GM18867 (cell line): ENCODE measurements at regions not wholly inside any gene's neighbourhood (a gene's known extent, or its start where the extent isn't known, plus 50 kb on each side); places are given as distances from the start of the nearest gene placed in this dataset.
"Not testable (repeated sequence)": the region's sequence is repeated elsewhere in the genome, so short reads cannot be mapped to it uniquely, and the experiment has no call there.

Source experiments
- ATAC-seq: cut with Tn5 transposase; IDR thresholded peaks from one replicate; pipeline ENCODE4 v1.9.1; 2021; ENCODE audit warnings: mild to moderate bottlenecking, moderate library complexity; ENCODE audit not compliant: unreplicated experiment

- no peak for ATAC-seq
Measured at GRCh38 chr1:208462761-208463160, 218.6 kb upstream of the PLXNA2 start.

DNA sequence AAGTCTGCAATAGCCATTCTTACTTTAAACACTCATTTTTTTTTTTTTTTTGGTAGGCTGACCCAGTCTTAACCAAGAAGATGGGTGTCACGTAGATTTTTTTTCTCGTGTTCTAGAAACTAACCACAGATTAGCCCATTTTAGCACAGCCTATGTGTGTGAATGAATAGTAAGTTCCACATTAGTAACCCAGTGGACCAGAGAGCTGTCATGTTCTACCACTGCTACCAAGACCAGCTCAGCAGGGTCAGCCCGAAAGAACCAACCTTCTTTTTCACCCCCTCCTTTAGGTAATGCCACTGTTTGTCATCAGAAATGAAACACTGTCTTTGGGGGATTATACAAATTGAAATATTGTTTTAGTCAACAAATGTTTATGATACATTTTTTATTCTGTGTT lies 221.1 kb upstream of the PLXNA2 start:
- ATAC-seq, result peak; percentile 63

- ATAC-seq, result no peak
Measured at GRCh38 chr1:208465786-208466590, 221.8 kb upstream of the PLXNA2 start.

GRCh38 chr1:208467151-208467780 lies 223.1 kb upstream of the PLXNA2 start:
- ATAC-seq, result no peak

DNA sequence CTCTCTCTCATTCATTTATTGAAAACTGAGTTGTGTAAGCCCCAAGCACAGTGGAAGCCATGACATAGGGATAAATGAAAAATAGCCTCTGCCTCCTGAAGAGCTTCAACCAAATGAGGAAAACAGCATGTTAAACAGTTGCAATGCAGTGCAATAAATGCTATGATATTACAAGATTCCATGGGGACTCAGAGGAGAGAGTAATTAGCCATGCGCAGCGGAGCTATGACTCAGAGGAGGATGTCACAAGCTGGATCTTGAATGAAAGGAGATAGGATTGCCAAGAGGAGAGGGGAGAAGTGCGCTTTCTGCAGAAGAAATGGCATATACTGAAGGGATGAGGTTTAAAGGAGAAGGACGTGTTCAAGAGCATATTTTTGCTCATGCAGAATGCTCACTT lies 231.3 kb upstream of the PLXNA2 start:
- no peak for ATAC-seq

- ATAC-seq, result no peak
Measured at GRCh38 chr1:208475951-208476845, 232.0 kb upstream of the PLXNA2 start.

GRCh38 chr1:208476846-208477170 lies 232.6 kb upstream of the PLXNA2 start:
- ATAC-seq, result no peak

GRCh38 chr1:208479435-208479834 lies 235.3 kb upstream of the PLXNA2 start:
- no peak for ATAC-seq

GRCh38 chr1:208485512-208485911 lies 241.3 kb upstream of the PLXNA2 start:
- ATAC-seq, result no peak

GRCh38 chr1:208486677-208487076 lies 242.5 kb upstream of the PLXNA2 start:
- no peak for ATAC-seq

- not testable (repeated sequence) for ATAC-seq
Measured at GRCh38 chr1:208488432-208488831, 244.2 kb upstream of the PLXNA2 start.

DNA sequence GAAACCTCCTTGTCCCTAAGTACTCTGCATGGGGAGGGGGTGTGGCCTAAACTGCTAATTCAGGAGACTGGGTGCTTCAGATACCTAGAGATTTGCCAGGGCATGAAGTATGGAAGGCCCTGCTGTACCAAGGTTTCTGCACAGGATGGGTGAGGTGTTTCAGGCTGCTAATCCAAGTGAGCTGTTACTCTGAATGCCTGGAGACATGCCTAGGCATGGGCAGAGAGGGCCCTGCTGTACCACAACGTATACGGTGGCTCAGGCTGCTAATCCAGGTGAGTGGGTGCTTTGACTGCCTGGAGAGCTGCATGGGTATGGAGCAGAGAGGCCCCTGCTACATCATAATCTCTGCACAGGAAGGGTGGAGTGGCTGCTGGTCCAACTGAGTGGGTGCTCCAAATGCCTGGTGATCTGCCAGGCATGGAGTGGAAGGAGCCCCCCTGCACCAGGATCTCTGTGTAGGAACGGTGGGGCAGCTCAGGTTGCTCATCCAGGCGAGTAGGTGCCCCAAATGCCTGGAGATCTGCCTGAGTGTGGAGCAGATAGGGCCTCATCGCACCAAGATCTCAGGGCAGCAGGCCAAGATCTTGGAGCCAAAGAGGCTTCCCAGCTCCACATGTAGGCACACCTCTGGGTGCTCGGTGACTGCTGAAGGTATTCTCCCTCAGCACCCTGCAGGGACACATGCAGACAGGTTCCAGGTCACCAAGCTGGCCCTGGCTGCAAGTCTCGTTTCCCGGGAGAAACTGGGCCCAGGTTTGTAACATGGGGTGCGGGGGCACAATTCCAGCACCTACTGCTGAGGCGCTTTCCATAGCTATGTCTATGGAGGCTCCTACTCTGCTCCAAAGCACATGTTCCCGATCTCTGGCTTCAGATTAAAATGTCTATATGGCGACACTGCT lies 252.5 kb upstream of the PLXNA2 start:
- no peak for ATAC-seq

DNA sequence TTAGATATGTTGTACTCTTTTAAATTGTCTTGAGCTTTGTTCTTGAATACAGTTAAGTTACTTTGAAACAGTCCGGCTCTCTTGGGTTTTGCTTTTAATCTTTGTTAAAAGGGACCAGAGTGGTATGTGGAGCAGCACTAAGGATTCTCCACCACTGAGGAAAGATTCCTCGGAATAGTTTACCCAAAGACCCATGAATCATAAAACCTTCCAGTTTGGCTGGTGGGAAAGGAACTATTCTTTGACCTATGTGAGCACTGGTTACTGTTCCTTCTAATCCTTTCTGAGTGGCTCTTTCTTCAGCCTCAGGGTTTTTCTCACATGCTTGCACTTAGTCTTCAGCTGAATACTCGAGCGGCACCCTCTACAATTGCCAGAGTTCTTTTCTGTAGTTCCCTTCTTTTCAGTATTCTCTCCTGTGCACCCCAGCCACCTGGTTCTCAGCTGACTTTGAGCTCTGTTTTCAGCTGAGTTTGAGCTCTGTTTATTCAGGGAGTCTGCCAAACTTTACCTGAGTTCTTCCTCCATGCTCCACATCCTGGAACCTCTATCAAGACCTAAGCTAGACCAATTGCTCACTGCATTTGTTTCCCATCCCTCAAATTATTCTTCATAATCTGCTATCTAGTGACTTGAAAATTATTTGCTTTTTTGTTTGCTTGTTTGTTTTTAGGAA lies 253.8 kb upstream of the PLXNA2 start:
- no peak for ATAC-seq

DNA sequence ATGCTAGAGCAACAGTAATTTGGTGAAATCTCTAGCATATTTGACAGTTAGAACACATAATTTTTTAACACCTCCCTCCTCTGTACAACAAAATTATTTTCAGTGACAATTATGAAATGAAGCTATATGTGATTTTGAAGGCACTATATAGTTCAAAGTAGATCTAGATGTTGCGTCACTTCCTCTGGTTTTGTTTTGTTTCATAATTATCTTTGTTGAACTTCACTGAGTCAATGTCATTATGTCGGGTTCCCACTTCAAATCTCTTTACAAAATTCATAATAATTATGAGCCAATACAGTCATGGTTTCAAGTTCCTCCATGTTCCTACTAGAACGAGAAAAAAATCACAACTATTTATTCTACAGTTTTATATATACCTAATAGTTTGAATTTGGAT lies 254.8 kb upstream of the PLXNA2 start:
- no peak for ATAC-seq

DNA sequence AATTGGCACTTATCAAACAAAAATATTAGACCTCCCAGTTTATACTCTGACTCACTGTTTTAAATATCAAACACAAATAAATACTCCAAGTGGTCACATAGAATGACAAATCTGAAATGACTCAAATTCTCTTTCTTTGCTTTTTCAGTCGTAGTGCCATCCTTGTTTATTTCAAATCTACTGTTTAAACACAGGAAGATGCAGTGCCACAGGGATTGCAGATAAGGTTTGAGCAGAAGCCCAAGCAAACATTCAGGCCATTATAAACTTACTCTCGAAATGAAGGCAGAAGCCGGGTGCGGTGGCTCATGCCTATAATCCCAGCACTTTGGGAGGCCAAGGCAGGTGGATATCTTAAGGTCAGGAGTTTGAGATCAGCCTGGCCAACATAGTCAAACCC lies 255.4 kb upstream of the PLXNA2 start:
- ATAC-seq, result no peak

- no peak for ATAC-seq
Measured at GRCh38 chr1:208500375-208500774, 256.2 kb upstream of the PLXNA2 start.

- no peak for ATAC-seq
Measured at GRCh38 chr1:208501542-208501941, 257.4 kb upstream of the PLXNA2 start.

GRCh38 chr1:208503787-208504186 lies 259.6 kb upstream of the PLXNA2 start:
- ATAC-seq, result no peak

- ATAC-seq, result no peak
Measured at GRCh38 chr1:208506812-208507211, 262.6 kb upstream of the PLXNA2 start.

- no peak for ATAC-seq
Measured at GRCh38 chr1:208509072-208509471, 264.9 kb upstream of the PLXNA2 start.
